ENCODE measurements at regions not wholly inside any gene's neighbourhood (a gene's known extent, or its start where the extent isn't known, plus 50 kb on each side); places are given as distances from the start of the nearest gene placed in this dataset.

DNA sequence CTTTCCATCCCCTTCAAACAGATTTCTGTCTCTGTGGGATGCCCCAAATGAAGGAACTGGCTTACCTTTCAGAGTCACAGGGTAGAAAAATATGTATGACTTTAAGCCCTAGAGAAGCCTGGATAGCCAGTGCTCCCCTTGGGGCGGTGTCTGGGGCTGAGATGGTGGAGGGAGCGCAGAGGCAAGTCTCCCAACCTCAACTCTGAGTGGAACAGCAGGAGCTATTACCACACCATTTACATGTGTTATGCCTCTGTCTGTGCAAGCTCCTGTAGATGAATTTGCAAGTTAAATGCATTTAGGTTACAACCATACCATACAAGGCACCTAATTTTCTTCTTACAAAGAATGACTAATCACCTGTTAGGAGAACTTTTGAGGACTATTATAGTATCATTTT lies 50.4 kb upstream of the CLMN start:
- CTCF ChIA-PET (ENCODE audit: low intra/inter-chr PET ratio, low total read pairs): no interaction called here
- TF ChIP-seq KLF12 (CRISPR knock-in tag; IDR thresholded peaks at IDR 0.05; ENCODE audit: borderline replicate concordance) (no peak), NPAS2 (CRISPR knock-in tag; IDR thresholded peaks at IDR 0.05; ENCODE audit: borderline replicate concordance) (no peak), THYN1 (CRISPR knock-in tag; IDR thresholded peaks at IDR 0.05; ENCODE audit: borderline replicate concordance, low read depth) (no peak), SRY (CRISPR knock-in tag; IDR thresholded peaks at IDR 0.05) (no peak), ZNF644 (CRISPR knock-in tag; IDR thresholded peaks at IDR 0.05; ENCODE audit: low read depth) (no peak), NFE2 (CRISPR knock-in tag; IDR thresholded peaks at IDR 0.05) (no peak), PAX8 (CRISPR knock-in tag; IDR thresholded peaks at IDR 0.05; ENCODE audit: borderline replicate concordance) (no peak), HDAC6 (IDR thresholded peaks at IDR 0.05; ENCODE audit: low read depth, low read length) (no peak), ZFP37 (CRISPR knock-in tag; IDR thresholded peaks at IDR 0.05; ENCODE audit: borderline replicate concordance) (no peak), ZNF432 (CRISPR knock-in tag; IDR thresholded peaks at IDR 0.05; ENCODE audit: borderline replicate concordance) (no peak)
- TF ChIP-seq, protein P1, sequence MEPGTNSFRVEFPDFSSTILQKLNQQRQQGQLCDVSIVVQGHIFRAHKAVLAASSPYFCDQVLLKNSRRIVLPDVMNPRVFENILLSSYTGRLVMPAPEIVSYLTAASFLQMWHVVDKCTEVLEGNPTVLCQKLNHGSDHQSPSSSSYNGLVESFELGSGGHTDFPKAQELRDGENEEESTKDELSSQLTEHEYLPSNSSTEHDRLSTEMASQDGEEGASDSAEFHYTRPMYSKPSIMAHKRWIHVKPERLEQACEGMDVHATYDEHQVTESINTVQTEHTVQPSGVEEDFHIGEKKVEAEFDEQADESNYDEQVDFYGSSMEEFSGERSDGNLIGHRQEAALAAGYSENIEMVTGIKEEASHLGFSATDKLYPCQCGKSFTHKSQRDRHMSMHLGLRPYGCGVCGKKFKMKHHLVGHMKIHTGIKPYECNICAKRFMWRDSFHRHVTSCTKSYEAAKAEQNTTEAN (CRISPR knock-in tag; conservative IDR thresholded peaks at IDR 0.05): no peak
- TF ChIP-seq, protein P2, sequence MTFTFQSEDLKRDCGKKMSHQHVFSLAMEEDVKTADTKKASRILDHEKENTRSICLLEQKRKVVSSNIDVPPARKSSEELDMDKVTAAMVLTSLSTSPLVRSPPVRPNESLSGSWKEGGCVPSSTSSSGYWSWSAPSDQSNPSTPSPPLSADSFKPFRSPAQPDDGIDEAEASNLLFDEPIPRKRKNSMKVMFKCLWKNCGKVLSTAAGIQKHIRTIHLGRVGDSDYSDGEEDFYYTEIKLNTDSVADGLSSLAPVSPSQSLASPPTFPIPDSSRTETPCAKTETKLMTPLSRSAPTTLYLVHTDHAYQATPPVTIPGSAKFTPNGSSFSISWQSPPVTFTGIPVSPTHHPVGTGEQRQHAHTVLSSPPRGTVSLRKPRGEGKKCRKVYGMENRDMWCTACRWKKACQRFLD (CRISPR knock-in tag; IDR thresholded peaks at IDR 0.05; ENCODE audit: borderline replicate concordance): no peak
- TF ChIP-seq, protein P3, sequence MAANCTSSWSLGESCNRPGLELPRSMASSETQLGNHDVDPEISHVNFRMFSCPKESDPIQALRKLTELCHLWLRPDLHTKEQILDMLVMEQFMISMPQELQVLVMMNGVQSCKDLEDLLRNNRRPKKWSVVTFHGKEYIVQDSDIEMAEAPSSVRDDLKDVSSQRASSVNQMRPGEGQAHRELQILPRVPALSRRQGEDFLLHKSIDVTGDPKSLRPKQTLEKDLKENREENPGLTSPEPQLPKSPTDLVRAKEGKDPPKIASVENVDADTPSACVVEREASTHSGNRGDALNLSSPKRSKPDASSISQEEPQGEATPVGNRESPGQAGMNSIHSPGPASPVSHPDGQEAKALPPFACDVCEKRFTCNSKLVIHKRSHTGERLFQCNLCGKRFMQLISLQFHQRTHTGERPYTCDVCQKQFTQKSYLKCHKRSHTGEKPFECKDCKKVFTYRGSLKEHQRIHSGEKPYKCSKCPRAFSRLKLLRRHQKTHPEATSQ (CRISPR knock-in tag; IDR thresholded peaks at IDR 0.05; ENCODE audit: borderline replicate concordance): no peak
- TF ChIP-seq, protein P4, sequence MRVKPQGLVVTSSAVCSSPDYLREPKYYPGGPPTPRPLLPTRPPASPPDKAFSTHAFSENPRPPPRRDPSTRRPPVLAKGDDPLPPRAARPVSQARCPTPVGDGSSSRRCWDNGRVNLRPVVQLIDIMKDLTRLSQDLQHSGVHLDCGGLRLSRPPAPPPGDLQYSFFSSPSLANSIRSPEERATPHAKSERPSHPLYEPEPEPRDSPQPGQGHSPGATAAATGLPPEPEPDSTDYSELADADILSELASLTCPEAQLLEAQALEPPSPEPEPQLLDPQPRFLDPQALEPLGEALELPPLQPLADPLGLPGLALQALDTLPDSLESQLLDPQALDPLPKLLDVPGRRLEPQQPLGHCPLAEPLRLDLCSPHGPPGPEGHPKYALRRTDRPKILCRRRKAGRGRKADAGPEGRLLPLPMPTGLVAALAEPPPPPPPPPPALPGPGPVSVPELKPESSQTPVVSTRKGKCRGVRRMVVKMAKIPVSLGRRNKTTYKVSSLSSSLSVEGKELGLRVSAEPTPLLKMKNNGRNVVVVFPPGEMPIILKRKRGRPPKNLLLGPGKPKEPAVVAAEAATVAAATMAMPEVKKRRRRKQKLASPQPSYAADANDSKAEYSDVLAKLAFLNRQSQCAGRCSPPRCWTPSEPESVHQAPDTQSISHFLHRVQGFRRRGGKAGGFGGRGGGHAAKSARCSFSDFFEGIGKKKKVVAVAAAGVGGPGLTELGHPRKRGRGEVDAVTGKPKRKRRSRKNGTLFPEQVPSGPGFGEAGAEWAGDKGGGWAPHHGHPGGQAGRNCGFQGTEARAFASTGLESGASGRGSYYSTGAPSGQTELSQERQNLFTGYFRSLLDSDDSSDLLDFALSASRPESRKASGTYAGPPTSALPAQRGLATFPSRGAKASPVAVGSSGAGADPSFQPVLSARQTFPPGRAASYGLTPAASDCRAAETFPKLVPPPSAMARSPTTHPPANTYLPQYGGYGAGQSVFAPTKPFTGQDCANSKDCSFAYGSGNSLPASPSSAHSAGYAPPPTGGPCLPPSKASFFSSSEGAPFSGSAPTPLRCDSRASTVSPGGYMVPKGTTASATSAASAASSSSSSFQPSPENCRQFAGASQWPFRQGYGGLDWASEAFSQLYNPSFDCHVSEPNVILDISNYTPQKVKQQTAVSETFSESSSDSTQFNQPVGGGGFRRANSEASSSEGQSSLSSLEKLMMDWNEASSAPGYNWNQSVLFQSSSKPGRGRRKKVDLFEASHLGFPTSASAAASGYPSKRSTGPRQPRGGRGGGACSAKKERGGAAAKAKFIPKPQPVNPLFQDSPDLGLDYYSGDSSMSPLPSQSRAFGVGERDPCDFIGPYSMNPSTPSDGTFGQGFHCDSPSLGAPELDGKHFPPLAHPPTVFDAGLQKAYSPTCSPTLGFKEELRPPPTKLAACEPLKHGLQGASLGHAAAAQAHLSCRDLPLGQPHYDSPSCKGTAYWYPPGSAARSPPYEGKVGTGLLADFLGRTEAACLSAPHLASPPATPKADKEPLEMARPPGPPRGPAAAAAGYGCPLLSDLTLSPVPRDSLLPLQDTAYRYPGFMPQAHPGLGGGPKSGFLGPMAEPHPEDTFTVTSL (CRISPR knock-in tag; IDR thresholded peaks at IDR 0.05; ENCODE audit: borderline replicate concordance): no peak

More for the DNA sequence above, 50.4 kb upstream of the CLMN start:
- Histone ChIP-seq H3K27me3 (ENCODE audit: control insufficient read depth in 1 of 2, insufficient read depth in 2 of 2, low read length in 2 of 2) (peaks cover 0 to 14% of the 10 kb centered on the region in 2 experiments; a peak in 3 of 5 replicates), H3K4me1 (ENCODE audit: insufficient read depth, low read length) (peaks cover 7% of the 10 kb centered on the region), H4K20me1 (ENCODE audit: insufficient read depth, low read length) (no peaks in the 10 kb centered on the region), H3K9ac (ENCODE audit: insufficient read depth, low read depth, low read length) (no peak overlapping the region), H2AFZ (ENCODE audit: low read length) (no peak overlapping the region), H3K27ac (ENCODE audit: extremely low read length, insufficient read depth, low read length) (no peak overlapping the region), H3K79me2 (ENCODE audit: insufficient read depth, low read length) (no peaks in the 10 kb centered on the region), H3K9me3 (ENCODE audit: low read length) (no peaks in the 10 kb centered on the region), H3K36me3 (replicated peaks in 1 of 2; ENCODE audit: control insufficient read depth in 1 of 2, insufficient read depth in 2 of 2, low read length in 2 of 2) (no peaks in the 10 kb centered on the region), H3K4me3 (replicated peaks in 1 of 3; ENCODE audit: insufficient read depth in 1 of 3, low read depth in 2 of 3, low read length in 3 of 3) (no peak overlapping the region), H3K4me2 (ENCODE audit: low read depth, low read length) (no peak overlapping the region)
- intact Hi-C loops (cut with micrococcal nuclease; ENCODE audit: unreplicated experiment): no loop called here
- DNase-seq (ENCODE audit: low spot score): no peak
- FAIRE-seq: no peak
- 63% methylated on average over 2 of the region's 2 CpGs for WGBS (ENCODE audit: low lambda C conversion rate)
- no peak for ATAC-seq
- POLR2A ChIA-PET: no interaction called here
- no TSS peak for BruUV-seq (replicated peaks)
- in situ Hi-C loops (cut with HindIII; ENCODE audit: extremely low pct_ligation_motif_present, low pct_unique_long_range_greater_than_20kb): no loop called here

Measured in HepG2 (cell line).